IPS-20b (cell line): ENCODE measurements at regions not wholly inside any gene's neighbourhood (a gene's known extent, or its start where the extent isn't known, plus 50 kb on each side); places are given as distances from the start of the nearest gene placed in this dataset.
"Not testable (repeated sequence)": the region's sequence is repeated elsewhere in the genome, so short reads cannot be mapped to it uniquely, and the experiment has no call there.

Experiments
- H3K27ac ChIP-seq: one replicate; pipeline ENCODE4 v1.5.1; 2013; ENCODE audit warnings: low read length
- H3K27me3 ChIP-seq: 2 replicates; pipeline ENCODE4 v1.6.1; 2013; ENCODE audit warnings: mild to moderate bottlenecking, low read length, inconsistent platforms; ENCODE audit not compliant: insufficient read depth
- H3K36me3 ChIP-seq: 2 replicates; pipeline ENCODE4 v1.6.1; 2013; ENCODE audit warnings: low read depth, mild to moderate bottlenecking, inconsistent platforms, low read length, moderate library complexity; ENCODE audit not compliant: insufficient read depth
- H3K4me1 ChIP-seq: 2 replicates; pipeline ENCODE4 v1.6.1; 2013; ENCODE audit warnings: mild to moderate bottlenecking, control low read depth, inconsistent platforms, low read length, moderate library complexity; ENCODE audit not compliant: insufficient read depth
- H3K4me3 ChIP-seq: 2 replicates; pipeline ENCODE4 v1.5.1; 2013; ENCODE audit warnings: mild to moderate bottlenecking, low read length, inconsistent platforms
- H3K9ac ChIP-seq: 2 replicates; pipeline ENCODE4 v1.6.1; 2013; ENCODE audit warnings: low read depth, mild to moderate bottlenecking, inconsistent platforms, low read length, moderate library complexity
- H3K9me3 ChIP-seq: 2 replicates; pipeline ENCODE4 v1.6.1; 2013; ENCODE audit warnings: mild to moderate bottlenecking, low read depth, low read length, inconsistent platforms; ENCODE audit not compliant: insufficient read depth

- Histone ChIP-seq H3K27ac (no peak overlapping the region), H3K4me3 (no peak overlapping the region), H3K36me3 (no peaks in the 10 kb centered on the region), H3K9ac (no peak overlapping the region), H3K27me3 (no peaks in the 10 kb centered on the region), H3K9me3 (peaks cover 3% of the 10 kb centered on the region; the same call in 1 of the 2 replicates), H3K4me1 (peaks cover 11% of the 10 kb centered on the region; the same call in 1 of the 2 replicates)
These were observed 215.2 kb upstream of the OTX2 start for GRCh38 chr14:57025456-57025855.

DNA sequence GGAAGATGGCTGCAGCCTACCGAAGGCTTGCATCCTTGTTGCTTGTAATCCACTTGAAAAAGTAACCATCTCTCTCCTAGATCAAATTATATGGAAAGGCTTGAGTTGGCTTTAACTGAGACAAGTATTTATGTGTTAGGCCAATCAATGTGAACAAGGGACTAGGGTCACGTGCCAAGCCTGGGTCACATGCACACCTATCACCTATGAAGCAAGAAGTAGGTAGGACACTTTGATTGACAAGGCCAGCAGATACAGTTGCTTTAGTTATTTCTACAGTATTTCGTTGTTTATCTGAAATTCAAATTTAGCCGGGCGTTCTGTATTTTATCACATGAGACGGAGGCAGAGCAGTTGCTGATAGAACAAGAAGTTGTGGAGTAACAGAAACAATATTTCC is 212.3 kb upstream of the OTX2 start:
- no peaks in the 10 kb centered on the region for H3K36me3 ChIP-seq
- H3K4me1 ChIP-seq = peaks cover 6% of the 10 kb centered on the region; the same call in 1 of the 2 replicates
- peaks cover 3% of the 10 kb centered on the region; the same call in 1 of the 2 replicates for H3K9me3 ChIP-seq
- H3K4me3 ChIP-seq = no peak overlapping the region
- no peaks in the 10 kb centered on the region for H3K27me3 ChIP-seq
- no peak overlapping the region for H3K9ac ChIP-seq
- H3K27ac ChIP-seq = no peak overlapping the region

DNA sequence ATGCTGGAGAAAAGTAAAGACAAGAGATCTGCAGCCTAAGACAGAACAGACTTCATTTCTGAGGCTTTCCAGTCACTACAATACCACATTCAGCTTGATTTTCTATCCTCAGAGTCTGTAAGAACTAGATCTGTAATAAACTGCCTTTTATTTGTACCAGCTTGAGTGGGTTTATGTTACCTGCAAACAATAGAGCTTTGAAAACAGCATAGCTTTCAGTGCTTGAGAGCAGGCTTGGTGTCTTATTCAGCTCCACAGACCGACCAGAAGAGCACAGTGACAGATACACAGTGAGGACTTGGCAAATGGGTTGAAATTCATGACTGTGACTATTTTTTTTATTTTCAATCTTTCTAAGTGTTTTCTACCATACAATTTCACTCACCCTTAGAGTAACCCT is 207.8 kb upstream of the OTX2 start:
- Histone ChIP-seq H3K27ac (no peak overlapping the region), H3K4me1 (peaks cover 6% of the 10 kb centered on the region; the same call in 1 of the 2 replicates), H3K9me3 (peaks cover 7% of the 10 kb centered on the region), H3K36me3 (no peaks in the 10 kb centered on the region), H3K4me3 (no peak overlapping the region), H3K27me3 (no peaks in the 10 kb centered on the region), H3K9ac (no peak overlapping the region)

DNA sequence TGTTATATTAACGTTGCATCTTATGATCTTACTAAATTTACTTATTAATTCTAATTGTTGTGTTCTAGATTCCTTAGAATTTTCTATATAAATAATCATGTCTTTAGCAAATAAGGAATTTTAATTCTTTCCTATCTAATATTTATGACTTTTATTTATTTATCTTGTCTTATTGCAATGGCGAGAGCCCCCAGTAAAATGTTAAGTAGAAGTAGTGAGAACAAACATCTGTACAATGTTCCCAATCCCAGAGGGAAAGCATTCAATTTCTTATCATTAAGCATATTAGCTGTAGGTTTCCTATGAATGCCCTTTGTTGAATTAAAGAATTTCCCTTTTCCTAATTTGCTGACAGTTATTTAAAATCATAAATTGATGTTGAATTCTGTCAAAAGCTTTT is 203.7 kb upstream of the OTX2 start:
- Histone ChIP-seq H3K4me3 (no peak overlapping the region), H3K27me3 (no peaks in the 10 kb centered on the region), H3K27ac (no peak overlapping the region), H3K9me3 (peaks cover 21% of the 10 kb centered on the region), H3K4me1 (peaks cover 7% of the 10 kb centered on the region; the same call in 1 of the 2 replicates), H3K36me3 (no peaks in the 10 kb centered on the region), H3K9ac (no peak overlapping the region)

DNA sequence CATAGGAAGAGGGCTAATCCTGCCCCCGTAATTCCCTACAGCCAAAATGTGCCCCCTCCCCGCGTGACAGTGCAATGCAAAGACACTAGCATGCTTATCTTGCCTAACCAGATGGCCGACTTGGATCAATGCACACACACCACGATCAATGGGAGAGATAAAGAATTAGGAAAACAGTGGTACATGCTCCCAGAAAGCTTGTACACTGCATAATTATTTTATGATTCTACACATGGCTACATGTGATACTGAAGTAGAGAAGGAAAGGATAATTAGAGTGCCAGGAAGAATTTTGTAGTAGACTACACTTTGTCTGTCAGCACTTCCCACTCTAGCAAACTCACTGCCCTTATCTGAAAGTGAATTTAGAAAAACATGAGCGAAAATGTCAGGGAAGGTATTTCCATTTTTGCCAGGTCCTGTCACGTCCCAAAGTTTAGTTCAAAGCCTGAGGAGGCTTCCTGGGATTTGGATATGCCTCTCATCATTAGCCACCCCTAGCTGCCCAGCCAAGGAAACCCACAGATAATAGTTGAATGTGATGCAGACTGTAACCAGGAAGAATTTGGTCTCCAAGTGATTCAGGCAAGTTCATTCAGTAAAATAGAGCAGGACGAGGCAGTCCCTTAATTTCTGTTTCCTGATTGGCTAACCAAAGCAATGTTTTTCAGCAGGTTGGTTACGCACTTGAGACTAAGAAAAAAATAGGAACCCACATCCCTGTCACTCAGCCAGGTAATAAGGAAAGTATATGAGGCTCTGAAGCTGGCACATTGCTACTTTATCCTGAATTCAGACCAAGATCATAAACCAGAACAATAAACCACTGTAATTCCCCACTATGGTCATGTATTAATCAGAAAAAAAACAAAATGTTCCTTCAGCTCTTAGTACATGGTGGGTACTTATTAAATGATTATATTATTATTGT is 199.6 kb upstream of the OTX2 start:
- H3K9ac ChIP-seq = no peak overlapping the region
- H3K36me3 ChIP-seq = no peaks in the 10 kb centered on the region
- peaks cover 21% of the 10 kb centered on the region for H3K9me3 ChIP-seq
- no peaks in the 10 kb centered on the region for H3K27me3 ChIP-seq
- no peak overlapping the region for H3K27ac ChIP-seq
- peaks cover 18% of the 10 kb centered on the region; the same call in 1 of the 2 replicates for H3K4me1 ChIP-seq
- no peak overlapping the region for H3K4me3 ChIP-seq

GRCh38 chr14:57008534-57008933 is 198.3 kb upstream of the OTX2 start:
- H3K27ac ChIP-seq = no peak overlapping the region

GRCh38 chr14:56998728-56999127 is 188.4 kb upstream of the OTX2 start:
- H3K4me1 ChIP-seq = peaks cover 33% of the 10 kb centered on the region
- no peaks in the 10 kb centered on the region for H3K27me3 ChIP-seq
- H3K9ac ChIP-seq = no peak overlapping the region
- H3K36me3 ChIP-seq = no peaks in the 10 kb centered on the region
- no peaks in the 10 kb centered on the region for H3K9me3 ChIP-seq
- H3K4me3 ChIP-seq = no peak overlapping the region
- H3K27ac ChIP-seq = no peak overlapping the region

More at GRCh38 chr14:57008534-57008933, 198.3 kb upstream of the OTX2 start:
- Histone ChIP-seq H3K36me3 (no peaks in the 10 kb centered on the region), H3K4me3 (no peak overlapping the region), H3K4me1 (peaks cover 22% of the 10 kb centered on the region; the same call in 1 of the 2 replicates), H3K27me3 (no peaks in the 10 kb centered on the region), H3K9ac (no peak overlapping the region), H3K9me3 (peaks cover 18% of the 10 kb centered on the region)

- no peaks in the 10 kb centered on the region for H3K27me3 ChIP-seq
- H3K36me3 ChIP-seq = no peaks in the 10 kb centered on the region
- peaks cover 31% of the 10 kb centered on the region for H3K4me1 ChIP-seq
- H3K4me3 ChIP-seq = no peak overlapping the region
- H3K9ac ChIP-seq = no peak overlapping the region
- no peak overlapping the region for H3K27ac ChIP-seq
- H3K9me3 ChIP-seq = no peaks in the 10 kb centered on the region
These were observed 186.6 kb upstream of the OTX2 start for GRCh38 chr14:56996721-56997399.

DNA sequence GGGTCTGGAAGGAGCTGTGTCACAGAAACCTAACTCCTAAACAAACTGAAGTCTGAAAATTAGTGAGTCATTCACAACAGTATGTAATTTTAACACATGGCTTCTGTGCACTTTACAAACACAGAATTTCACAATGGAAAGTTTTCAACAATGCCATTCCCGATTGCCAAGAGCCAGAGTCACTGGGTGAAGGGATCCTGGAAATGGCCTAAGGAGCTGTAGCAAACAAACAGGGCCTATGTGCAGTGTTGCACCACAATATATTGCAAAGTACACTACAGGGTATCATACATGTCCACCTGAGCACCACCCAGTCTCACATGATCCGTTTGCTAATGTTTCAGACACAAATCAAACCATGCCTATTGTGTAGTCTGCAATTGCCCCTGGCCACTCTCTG is 184.7 kb upstream of the OTX2 start:
- no peak overlapping the region for H3K4me3 ChIP-seq
- no peaks in the 10 kb centered on the region for H3K9me3 ChIP-seq
- H3K4me1 ChIP-seq = peaks cover 31% of the 10 kb centered on the region
- H3K36me3 ChIP-seq = no peaks in the 10 kb centered on the region
- H3K27me3 ChIP-seq = no peaks in the 10 kb centered on the region
- no peak overlapping the region for H3K9ac ChIP-seq
- no peak overlapping the region for H3K27ac ChIP-seq

DNA sequence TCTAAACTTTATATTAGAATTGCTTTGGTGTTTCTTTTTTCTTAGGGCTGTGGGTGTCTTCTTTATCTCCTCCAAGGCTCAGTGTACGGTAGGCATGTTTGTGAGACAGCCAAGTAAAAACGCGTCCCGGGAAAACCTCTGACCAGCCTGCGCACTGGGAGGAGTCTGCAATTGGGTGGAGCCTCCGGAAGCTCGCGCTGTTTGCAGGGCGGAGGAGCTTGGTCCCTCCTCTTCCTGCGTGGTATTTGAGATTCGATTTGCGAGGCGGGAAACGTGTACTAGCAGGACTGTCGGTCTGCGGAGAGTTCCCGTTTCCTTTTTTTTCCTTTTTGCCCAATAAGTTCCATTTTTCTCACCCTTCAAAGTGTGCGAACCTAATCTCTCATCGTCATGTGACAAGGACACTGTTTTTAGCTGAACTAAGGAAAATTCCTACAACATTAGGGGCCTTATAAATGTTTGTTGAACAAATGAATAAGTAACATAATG is 182.1 kb upstream of the OTX2 start:
- Histone ChIP-seq H3K4me1 (peaks cover 16% of the 10 kb centered on the region), H3K9me3 (no peaks in the 10 kb centered on the region), H3K27ac (no peak overlapping the region), H3K4me3 (no peak overlapping the region), H3K27me3 (no peaks in the 10 kb centered on the region), H3K36me3 (no peaks in the 10 kb centered on the region), H3K9ac (no peak overlapping the region)

DNA sequence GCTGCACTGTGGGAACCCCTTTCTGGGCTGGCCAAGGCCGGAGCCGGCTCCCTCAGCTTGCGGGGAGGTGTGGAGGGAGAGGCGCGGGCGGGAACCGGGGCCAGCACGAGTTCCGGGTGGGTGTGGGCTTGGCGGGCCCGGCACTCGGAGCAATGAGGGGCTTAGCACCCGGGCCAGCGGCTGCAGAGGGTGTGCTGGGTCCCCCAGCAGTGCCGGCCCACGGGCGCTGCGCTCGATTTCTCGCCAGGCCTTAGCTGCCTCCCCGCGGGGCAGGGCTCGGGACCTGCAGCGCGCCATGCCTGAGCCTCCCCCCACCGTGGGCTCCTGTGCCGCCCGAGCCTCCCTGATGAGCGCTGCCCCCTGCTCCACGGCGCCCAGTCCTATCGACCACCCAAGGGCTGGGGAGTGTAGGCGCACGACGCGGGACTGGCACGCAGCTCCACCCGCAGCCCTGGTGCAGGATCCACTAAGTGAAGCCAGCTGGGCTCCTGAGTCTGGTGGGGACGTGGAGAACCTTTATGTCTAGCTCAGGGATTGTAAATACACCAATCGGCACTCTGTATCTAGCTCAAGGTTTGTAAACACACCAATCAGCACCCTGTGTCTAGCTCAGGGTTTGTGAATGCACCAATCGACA is 180.8 kb upstream of the OTX2 start:
- not testable (repeated sequence) for H3K9ac ChIP-seq, H3K4me1 ChIP-seq, H3K27ac ChIP-seq, H3K9me3 ChIP-seq, H3K4me3 ChIP-seq, H3K36me3 ChIP-seq, H3K27me3 ChIP-seq
